Activated CD4-positive, alpha-beta T cell treated with anti-CD3 and anti-CD28 coated beads, Interleukin-2, Interleukin-4, amounts not matched to agents 100 ng/mL and 50 ng/mL, durations not matched to agents 16 hours and 8 hours (primary cell): ENCODE measurements at regions not wholly inside any gene's neighbourhood (a gene's known extent, or its start where the extent isn't known, plus 50 kb on each side); places are given as distances from the start of the nearest gene placed in this dataset.
A peak's percentile ranks its signal among the peaks of the same experiment; 100 is the strongest.
"Not testable (repeated sequence)": the region's sequence is repeated elsewhere in the genome, so short reads cannot be mapped to it uniquely, and the experiment has no call there.

ENCODE experiments used
- DNase-seq: peaks from one replicate; pipeline ENCODE4 v3.0.0-alpha.2; 2020; ENCODE audit warnings: low spot score

DNA sequence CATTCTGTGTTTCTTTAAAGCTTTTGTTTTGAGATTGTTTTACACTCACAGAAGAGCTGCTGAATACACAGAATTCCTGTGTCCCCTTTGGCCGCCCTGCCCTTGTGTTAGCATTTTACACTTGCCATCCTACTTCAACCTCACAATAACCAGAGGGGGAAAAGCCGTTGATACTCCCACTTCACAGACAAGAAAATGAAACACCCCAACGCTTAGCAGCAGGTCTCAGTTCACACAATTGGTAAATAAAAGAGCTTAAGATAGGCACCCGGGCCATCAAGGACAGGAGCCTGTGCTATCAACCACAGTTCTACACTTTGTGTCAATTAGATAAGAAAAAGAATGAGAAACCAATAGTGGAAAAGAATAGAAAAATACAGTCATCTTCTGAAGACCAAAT lies 178.0 kb downstream of the SYK start:
- no peak for DNase-seq

DNA sequence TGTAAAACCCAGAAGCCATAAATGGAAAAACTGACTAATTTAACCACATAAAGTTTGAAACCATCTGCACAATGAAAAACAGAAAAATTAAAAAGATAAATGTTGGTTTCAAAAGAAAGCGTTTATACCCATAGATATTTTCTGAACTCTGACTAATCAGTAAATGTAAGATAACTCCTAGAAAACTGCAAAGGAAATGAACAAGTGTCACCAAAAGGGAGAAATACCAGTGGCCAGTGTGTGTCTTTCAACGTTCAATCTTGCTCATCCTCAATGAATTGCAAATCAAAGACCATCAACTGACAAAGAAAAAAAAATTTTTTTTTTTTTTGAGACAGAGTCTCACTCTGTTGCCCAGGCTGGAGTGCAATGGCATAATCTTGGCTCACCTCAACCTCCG lies 180.1 kb downstream of the SYK start:
- no peak for DNase-seq

DNA sequence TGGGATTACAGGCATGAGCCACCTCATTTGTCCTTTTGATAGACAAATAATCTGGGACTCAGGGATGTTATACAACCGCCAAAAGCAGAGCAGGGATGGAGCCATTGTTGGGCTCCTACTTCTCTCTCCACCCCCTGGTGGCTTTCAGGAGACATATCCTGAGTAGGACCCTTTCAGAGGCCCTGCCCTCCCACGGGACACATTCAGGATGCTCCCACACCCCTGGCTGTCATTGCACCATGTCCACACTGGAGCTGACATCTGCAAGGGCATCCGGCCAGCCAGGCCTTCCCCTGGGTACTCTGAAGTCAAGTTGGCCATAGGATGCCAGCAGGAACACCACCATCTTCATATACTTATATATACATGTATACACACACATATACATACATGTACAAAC lies 181.8 kb downstream of the SYK start:
- DNase-seq: no peak

DNA sequence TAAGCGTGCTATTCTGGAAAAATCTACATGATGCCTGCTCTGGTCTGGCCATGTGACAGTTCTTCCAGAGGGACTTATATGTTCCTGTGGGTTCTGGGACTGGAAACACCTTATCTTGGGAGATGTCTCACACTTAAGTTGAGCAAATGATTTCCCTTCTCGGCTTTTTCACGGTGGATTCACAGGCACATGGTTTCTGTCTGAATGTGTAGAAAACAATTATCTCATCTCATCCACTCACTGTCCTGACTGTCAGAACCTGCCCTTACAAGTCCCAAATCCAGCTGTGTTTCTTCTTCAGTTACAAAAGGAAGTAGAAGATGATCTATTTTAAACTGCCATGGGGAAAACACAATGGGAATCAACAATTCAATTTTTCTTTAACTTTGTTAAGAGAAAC lies 184.0 kb downstream of the SYK start:
- no peak for DNase-seq

DNA sequence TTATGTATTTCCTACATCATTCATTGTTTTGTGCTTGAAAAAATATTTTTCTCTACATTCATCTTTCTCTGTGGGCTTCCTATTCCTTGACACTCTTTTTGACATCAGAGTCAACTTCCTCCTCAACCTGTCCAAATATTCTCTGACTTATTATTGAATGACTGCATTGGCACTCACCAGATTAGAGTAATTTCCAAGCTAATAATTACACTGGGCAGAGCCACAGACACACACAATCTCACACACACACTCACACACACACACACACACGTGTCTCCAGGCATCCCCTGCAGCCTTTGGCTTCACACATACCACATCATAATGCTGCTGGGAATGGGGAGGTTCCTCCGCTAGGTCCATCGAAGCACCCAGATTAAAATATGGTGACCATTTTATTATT lies 184.5 kb downstream of the SYK start:
- no peak for DNase-seq

DNA sequence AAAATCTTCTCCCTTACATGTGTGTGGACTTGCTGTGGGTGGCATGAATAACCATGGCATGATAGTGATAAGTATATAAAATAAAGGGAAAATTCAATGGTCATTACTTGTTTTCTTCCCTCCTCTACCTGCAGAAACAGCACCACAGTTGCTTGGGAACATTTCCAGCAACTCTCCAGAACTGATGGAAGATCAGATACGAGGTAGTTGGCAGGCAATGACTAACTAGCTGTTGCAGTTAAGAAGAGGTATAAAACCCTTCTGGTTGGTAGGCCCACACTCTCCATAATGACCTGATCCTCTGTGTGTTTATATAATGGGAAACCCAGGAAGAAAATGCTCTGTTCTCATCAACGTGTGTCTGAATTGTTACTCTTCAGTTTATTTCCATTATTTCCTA lies 185.9 kb downstream of the SYK start:
- DNase-seq: no peak

DNA sequence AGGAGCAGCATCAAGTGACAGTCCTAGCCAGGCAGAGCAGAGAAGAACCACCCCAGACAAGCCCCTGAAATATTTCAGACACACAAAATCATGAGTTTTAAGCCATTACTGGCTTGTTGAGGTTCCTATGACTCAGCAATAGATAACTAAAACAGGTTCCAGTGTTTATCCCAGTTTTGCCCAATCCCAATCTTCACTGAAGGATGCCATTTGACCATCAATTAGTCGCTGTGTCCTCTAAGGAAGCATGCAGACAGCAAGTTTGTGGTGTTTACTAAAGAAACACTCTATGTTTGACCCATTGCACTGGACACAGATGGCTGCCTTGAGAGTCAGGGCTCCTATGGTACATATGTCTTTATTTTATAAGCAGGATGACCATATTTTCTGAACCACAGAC lies 186.7 kb downstream of the SYK start:
- no peak for DNase-seq

DNA sequence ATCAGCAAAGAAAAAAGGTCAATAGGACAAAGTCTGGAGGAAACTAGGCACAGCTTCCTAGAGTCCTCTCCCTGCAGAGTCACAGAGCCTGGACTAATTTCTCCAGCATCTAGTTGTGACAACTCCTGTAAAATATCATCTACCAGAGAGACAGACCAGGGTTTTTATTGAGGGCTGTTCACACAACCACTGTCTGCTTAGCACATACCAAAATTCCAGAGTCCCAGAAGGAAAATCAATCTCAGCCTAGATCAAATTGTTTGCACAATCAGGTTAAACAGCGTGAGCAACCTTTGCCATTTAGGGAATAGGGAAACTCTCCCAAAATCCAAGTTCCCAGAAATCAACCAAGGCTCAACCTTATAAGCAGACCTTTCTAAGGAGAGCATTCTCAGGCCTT lies 190.3 kb downstream of the SYK start:
- DNase-seq: no peak

DNA sequence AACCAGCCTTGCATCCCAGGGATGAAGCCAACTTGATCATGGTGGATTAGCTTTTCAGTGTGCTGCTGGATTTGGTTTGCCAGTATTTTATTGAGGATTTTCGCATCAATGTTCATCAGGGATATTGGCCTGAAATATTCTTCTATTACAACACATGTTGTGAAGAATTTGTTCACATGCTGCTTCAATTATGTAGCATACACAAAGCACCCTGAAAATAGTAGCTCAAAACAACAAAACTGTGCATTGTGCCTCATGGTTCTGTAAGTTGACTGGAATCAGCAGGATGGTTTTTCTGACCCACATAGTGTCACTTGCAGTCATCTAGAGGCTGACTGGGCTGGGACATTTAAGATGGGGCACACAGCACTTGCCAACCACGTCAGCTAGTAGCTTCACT lies 193.9 kb downstream of the SYK start:
- DNase-seq: no peak

DNA sequence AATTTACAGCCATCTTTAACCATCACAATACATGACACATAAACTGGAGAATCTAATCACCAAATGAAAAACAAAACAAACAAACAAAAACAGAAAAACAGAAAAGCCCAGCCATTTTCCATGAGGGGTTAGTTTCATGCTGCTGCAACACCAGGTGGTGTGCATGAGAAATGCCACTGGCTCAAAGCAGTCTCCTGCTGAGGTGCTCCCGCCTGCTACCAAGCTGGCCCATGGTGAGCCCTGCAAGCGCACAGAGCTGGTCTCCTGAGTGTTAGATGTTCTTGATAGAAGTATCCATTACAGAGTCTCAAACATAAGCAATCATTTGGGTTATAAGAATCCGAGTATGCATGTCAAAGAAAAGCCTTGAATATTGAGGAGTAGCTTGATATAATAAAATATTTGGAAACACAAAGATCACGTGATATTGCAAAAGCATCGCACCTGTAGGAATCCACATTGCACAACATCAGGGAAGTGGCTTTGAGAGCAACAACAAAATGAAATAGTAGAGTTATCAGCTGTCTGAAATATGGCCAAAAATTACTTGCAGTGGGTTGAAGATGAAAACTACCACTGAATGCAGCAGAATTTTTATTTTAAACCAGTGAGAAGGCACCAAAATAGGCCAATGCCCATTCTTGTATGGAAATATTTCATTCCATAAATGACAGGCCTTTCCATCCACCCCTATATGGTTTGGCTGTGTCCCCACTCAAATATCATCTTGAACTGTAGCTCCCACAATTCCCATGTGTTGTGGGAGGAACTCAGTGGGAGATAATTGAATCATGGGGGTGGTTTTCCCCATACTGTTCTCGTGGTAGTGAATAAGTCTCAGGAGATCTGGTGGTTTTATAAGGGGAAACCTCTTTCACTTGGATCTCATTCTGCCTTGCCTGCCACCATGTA lies 194.8 kb downstream of the SYK start:
- no peak for DNase-seq

DNA sequence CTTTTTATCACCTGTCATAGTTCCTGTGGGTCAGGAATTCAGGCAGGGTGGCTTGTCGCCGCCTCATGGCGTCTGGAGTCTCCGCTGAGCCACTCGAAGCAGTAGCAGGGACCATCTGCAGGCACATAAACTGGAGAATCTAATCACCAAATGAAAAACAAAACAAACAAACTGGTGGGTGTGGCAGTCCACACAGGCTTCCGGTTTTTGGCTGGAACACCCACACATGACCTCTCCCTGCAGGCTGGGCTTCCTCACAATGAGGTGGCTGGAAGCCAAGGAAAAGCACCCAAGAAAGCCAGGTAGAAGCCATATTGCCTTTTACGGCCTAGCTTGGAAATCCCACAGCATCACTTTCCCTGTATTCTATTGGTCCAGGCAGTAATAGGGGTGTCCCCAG lies 197.0 kb downstream of the SYK start:
- DNase-seq: no peak

DNA sequence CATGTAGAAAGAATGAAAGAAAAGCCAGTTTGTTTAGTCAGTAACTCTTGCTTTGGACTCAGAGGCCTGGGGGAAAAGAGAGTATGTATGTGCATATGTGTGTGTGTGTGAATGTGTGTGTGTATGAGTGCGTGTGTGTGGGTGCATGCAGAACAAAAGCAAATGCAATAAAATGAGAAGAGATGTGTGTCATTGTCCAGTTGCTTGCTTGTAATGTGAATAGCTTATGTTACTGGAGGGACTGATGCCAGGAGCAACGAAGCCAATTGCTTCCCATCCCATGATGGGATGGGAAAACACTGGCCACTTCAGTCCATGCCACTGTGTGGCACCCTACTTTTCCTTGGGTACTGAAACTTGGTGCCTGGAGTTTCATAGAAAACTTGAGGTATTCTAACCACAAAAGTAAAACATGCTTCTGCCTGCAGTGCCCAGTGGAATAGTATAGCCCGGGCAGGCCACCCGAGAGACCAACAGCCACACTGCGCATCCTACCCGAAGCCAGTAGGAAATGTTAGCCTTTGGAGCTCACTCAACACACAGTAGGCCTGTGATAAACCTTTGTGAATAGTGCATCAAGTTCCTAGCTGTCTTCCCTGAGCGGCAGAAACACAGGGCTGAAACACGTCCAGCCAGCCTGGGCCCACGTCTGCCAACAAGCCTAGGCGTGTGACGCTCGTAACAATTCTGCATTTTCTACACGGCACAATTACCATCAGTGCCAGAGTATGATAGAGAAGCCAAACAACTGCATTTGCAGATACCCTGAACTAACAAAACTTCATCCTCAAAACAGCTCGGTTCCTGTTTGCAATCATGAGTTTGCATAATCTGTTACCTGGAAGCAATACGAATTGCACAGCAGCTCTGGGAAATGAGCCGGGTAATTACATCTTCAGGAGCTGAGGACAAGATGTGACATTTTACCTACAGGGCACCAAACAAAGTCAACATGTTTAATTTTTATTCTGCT lies 198.1 kb downstream of the SYK start:
- no peak for DNase-seq

DNA sequence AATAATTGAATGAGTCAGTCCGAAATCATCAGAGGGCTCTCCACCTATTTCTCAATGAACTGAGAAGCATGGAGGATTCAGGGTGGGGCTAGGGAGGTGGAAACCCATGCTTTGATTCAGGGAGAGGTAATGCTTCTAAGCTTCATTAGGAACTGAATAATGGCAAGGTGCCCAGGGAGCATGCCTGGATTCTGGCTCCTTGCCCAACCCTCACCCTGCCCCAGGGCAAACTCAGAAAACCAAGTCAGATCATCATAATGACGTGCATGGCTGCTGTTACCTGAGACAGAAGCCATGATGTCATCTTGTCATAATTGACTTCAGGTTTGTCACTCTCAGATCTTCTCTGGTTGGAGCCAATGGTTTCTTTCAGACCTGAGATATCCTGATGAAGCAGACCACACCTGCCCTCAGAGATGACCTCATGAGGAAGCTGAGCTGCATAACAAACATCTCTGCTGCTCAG lies 199.6 kb downstream of the SYK start:
- DNase-seq: no peak

DNA sequence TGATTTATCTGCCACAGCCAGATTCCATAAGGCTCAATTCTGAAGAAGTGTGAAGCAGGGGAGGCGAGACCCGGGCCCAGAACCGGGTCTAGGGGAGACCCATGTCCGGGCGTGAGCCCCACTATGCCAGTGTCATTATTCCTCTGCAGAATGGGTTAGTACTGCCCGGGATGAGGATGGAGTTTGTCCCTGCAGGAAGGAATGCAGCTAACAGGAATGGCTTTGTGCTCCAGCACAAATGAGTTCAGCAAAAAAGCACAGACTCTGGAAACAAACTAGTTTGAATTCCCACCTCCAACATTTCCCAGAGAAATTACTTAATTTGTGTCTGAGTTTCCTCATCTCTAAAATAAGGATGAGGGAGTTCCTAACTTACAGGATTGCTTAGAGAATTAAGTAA lies 202.9 kb downstream of the SYK start:
- no peak for DNase-seq

DNA sequence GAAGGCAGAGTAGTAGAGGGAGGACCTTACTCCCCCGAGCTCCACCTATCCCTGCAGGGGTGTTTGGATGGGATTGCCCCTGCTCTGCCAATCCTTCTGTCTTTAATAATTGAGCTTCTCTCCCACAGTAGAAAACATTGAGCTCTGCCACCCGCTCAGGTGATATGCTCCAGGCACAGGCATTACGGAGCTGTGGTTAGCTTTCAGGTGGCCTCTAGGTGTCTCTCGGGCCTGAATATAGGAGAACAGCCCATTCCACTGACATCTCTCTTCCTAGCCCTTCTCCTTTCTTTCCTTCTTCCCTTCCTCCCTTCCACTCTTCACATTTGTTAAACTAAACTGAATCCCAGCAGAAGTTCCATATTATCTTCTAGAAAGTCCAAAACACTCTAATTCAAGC lies 203.4 kb downstream of the SYK start:
- DNase-seq: no peak

DNA sequence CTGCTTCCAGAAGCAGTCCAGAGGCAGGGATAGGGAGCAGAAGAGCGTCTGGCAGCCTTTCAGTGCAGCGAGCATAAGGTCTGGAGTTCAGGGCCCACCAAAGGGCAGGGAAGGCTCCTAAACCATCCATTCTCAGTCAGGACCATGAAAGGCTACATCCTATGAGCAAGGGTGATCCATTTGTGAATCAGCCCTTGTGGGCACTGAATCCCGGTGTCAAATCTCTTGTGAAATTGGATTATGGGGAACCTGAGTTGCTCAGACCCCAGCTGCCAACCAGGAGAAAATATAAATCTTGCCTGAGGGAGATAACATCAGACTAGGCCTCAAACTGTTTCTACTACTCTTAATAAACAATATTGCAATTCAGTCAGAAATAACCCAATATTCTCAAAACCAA lies 204.4 kb downstream of the SYK start:
- DNase-seq: no peak

DNA sequence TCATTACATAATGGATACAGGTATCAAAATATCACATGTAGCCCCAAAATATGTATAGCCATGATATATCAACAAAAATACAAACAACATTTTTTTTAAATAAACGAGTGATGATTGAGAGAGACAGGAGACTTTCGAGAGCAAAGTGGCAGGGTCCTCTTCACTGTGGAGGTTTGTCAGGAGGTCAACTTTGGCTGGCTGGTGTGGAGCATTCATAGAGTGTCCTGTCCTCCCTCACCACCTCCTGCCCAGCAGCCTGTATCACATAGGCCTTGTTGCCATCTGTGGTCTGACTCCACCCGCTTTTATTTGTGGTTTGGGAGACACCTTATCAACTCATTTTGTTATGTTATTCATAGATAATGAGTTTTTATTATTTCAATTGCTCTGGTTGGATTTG lies 206.9 kb downstream of the SYK start:
- no peak for DNase-seq

DNA sequence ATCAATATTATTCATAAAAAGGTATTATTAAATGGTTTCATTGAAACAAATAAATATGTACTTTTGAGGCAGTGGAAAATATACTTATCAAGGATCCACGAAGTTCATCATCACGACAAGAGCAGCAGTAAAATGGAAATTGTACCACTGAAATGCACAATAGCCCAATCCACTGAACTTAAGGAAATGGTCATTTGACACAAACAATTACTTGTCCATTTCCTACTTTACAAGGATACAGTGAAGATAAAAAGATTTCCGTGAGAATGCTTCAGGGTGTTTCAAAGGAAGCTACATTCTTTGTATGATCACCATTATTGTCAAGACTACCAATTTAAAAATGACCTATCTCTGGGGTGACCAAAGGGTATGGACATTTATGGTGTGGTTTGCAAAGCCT lies 210.3 kb downstream of the SYK start:
- no peak for DNase-seq

DNA sequence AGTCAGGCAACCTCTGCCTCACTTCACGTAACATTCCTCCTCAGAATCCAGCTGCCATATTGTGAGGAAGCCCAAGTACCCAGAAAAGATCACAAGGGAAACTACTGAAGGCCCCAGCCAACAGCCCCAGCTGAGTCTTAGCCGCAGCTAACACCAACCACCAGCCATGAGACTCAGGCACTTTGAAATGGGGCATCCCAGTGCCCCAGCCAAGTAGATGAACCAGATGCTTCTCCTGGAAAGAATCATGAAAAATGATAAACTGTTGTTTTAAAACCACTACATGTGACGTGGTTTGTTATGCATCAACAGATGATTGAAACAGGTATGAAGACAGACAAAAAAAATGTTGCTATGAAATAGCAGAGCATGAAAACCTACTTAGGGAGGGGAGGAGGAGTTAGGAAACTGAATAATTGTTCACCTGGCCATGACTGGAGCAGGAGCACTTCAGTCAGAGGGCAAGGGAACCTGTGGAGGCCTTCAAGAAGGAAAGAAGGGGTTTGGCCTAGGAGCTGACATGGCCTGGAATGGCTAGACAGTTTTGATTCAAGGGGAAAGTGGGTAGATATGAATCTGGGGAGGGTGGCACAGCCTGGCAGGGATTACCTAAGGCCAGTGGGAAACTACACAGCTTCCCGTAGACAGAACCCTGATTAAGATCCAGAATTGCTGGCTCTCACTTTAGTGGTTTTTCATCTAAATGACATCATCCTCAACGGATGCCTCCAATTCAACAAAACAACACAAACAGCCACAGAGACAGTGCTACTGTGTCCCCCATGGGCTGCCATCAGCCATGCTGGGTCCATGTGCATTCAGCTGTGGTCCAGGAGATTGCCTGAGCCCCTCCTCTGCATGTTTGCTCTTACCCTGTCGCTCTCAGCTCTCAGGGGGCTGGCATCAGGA lies 211.6 kb downstream of the SYK start:
- peak; percentile 66 for DNase-seq

DNA sequence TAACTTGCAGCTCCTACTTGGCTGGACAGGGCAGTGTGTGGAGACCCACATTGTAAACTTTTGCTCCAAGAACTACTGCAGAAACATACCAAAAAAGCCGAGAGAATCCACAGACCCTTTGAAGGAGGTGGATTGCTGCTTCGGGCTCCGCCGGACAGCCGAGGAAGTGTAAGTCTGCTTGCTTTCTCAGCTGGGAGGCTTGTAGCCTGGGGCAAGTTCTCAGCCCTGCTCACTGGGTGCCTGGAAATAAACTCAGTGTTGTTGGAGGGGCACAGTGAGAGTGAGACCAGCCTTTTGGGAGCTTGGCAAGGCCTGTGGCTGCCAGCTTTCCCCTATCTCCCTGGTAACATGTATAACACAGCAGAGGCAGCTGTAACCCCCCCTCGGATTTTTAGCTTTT lies 215.6 kb downstream of the SYK start:
- no peak for DNase-seq

DNA sequence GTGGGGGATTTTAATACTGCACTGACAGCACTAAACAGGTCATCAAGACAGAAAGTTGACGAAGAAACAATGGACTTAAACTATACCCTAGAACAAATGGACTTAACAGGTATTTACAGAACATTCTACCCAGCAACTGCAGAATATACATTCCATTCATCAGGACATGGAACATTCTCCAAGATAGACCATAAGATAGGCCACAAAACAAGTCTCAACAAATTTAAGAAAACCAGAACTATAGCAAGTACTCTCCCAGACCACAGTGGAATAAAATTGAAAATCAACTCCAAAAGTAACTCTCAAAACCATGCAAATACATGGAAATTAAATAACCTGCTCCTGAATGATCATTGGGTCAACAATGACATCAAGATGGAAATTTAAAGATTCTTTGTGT lies 218.3 kb downstream of the SYK start:
- DNase-seq: not testable (repeated sequence)

DNA sequence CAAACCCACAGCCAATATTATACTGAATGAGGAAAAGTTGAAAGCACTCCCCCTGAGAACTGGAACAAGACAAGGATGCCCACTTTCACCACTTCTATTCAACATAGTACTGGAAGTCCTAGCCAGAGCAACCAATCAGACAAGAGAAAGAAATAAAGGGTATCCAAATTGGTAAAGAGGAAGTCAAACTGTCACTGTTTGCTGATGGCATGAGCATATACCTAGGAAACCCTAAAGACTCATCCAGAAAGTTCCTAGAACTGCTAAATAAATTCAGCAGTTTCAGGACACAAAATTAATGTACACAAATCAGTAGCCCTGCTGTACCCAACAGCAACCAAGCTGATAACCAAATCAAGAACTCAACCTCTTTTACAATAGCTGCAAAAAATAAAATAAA lies 220.0 kb downstream of the SYK start:
- DNase-seq: peak; percentile 53
